ENCODE measurements at regions not wholly inside any gene's neighbourhood (a gene's known extent, or its start where the extent isn't known, plus 50 kb on each side); places are given as distances from the start of the nearest gene placed in this dataset.
"Not testable (repeated sequence)": the region's sequence is repeated elsewhere in the genome, so short reads cannot be mapped to it uniquely, and the experiment has no call there.

DNA sequence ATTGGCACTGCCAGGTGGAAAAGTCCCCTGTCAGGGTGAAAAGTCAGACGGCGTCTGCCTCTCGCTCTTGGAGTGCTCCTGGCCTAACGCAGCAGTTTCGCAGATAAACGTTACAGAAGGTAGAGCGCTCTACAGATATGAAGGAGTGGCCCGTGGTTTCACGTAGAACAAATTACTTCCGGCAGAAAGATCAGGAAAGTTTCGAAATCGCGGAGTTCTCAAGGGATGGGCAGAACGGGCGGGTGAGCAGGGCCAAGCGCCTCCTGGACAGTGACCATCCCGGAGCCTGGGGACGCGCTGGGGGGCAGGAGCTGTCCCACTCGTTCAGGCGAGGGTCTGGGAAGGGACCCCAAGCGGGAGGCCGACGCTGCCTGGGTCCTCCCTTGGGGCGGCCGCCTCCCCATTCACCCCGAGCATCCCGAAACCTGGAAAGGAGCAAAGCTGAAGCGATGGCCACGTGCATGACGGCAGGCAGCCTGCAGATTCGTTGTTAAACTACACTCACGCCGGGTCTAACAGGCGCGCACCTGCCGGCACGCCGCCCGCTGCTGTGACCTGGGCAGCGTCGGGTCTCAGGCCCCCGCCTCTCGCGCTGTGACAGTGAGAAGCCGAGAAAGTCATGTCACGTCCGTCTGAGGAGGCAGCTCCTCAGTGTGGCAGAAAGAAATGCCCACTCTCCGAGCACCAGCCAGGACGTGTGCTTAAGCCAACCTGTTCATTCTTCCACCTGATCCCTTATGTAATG lies 122.9 kb upstream of the SALL3 start:
- DNase-seq = no peak

- no peak for DNase-seq
Observed at GRCh38 chr18:78857314-78858150, 122.1 kb upstream of the SALL3 start.

GRCh38 chr18:78859686-78860085 lies 119.9 kb upstream of the SALL3 start:
- no peak for DNase-seq

GRCh38 chr18:78860117-78860516 lies 119.5 kb upstream of the SALL3 start:
- DNase-seq = no peak

- no peak for DNase-seq
Observed at GRCh38 chr18:78861116-78861515, 118.5 kb upstream of the SALL3 start.

GRCh38 chr18:78861706-78862105 lies 117.9 kb upstream of the SALL3 start:
- DNase-seq = no peak

DNA sequence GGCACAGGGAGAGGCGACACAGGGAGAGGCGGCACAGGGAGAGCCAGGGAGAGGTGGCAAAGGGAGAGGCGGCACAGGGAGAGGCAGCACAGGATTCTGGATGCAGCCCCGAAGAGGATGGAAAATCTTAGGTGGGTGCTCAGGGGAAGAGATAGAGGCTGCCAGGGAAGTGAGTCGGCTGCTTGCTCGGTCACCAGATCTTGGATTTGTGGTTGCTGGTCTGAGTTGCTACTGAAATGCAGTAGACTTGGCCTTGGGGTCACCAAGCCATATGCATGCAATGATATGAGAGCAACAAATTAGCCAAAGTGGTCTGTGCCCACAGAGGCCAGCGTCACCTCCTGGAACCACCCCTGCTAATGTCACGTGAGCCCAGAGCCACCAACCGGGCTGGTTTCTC lies 117.2 kb upstream of the SALL3 start:
- no peak for DNase-seq

DNA sequence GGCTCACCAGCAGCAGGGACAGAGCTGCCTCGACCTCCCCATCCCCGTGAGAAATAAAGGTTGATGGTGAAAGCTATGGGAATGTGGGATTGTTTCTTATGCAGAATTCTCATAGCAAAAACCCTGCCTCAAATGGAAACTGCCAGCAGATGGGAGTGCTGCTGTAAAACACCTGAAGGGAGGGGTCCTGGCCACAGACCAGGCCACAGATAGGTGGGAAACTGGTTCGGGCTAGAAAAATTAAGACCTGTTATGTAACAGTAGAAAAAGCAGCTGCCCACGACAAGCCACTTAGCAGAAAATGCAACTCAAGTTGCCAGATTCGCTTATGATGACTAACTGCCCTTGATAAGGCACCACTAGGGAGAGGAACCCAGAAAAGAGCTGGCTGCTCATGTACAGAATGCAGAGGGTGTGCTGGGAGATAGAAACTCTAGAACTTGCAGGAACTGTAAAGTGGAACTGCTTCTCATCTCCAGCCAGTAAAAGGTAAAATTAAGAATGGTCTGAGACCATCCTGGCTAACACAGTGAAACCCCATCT lies 114.5 kb upstream of the SALL3 start:
- DNase-seq = no peak

DNA sequence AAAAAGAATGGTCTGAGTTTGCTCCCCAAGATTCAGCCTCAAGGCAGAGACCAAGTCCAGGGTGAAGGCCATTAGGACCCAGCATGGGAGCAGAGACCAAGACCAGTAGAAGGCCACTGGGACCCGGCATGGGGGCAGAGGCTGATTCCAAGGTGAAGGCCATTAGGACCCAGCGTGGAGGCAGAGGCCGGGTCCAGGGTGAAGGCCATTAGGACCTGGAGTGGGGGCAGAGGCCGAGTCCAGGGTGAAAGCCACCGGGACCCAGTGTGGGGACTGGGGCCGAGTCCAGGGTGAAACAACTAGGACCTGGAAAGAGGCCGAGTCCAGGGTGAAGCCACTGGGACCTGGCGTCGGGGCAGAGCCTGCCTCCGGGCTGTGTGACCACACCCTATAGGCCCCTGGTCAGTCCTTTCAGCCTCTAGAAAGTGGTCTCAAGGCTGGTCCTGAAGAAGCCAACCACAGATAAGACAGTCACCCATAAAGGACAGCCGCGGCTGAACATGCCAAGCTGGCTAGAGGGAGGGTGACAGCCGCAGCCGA lies 113.8 kb upstream of the SALL3 start:
- DNase-seq = no peak

DNA sequence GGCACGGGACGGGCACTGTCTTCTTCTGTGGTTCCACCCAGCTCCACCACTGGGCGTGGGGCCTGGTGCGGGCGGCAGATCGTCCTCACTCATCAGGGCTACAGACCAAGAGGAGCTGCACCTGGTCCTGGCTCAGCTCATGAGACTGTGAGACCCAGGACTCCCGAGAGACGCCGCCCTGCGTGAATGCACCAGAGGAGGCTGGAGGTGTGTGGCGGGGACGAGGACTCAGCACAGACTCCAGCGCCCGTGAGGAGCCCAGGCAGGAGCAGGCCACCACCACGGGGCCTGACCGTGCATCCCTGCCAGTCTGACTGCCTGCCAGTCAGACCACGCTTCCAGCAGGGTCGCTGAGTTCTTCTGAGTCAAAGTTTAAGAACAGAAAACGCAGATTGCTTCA lies 112.5 kb upstream of the SALL3 start:
- no peak for DNase-seq

GRCh38 chr18:78868330-78869316 lies 111.0 kb upstream of the SALL3 start:
- DNase-seq = no peak

DNA sequence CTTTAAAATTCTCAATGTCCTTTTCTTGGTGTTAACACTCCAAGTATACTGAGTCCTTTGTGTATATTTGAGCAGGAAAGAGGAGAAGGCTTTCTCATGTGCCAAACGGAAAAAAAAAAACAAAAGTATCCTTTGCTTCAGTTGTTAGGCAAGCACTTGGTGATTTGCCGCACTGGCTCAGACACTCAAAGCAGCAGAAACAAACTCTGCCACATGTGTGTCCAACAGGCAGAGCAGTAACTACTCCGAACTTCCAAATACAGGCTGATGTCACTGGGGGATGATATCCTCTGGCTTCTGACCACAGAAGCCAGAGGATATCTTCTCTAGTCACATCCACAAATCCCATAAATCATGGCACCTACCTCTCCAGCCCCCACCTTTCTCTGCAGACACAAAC lies 108.0 kb upstream of the SALL3 start:
- DNase-seq = no peak

GRCh38 chr18:78873926-78874500 lies 105.6 kb upstream of the SALL3 start:
- DNase-seq = no peak

GRCh38 chr18:78875016-78875777 lies 104.4 kb upstream of the SALL3 start:
- DNase-seq = peak; percentile 5

DNA sequence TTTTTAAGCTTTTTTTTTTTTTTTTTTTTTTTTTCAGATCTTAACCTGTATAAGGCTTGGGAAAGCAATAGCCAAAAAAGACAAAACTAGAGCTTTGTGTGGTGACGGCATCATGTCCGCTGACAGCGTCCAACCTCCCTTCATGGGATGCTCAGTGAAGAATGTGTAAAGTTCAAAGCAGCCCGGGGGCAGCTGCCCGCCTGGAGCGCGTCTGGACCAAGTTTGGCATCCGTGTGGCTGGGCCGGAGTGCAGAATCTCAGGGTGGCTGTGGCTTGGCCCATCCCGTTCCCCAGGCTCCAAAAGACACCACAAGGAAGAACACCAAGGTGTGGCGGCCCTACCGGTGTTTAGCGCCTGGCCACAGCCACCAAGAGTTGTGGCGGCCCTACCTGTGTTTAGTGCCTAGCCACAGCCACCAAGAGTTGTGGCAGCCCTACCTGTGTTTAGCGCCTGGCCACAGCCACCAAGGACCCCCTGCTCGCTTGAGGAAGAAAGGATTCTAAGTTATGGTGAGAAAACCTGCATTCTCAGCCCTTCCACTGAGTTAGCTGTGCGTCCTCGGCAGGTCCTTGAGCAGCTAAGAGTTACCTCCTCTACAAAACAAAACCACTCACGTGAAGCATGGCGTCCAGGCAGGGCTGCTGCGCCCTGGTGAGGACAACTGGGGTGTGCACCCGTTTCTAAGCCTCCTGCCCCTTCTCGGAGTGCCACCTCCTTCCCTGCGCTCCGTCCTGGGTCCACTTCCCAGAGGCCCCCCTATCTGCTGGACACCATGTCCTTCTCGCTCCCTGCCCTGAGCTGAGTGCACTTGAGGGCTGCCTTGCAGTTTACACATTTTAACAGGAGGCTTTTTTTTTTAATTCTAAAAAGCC lies 103.6 kb upstream of the SALL3 start:
- no peak for DNase-seq

DNA sequence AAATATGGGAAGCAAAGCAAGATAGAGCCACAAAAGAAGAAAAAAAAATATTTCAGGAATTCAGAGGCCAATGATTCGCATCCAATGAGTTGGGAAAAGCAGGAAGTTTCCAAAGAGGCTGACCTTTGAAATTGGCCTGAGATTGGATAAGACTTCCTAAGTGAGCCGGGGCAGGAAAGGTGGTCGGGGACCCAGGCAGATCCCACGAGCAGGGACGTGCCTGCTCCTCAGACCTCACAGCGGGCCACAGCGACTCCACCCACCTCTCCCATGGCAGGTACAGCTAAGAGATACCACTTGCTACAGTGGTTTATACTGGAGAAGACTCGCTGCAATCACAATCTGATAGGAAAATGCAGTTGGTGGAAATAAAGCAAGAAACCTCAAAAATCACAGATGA lies 102.8 kb upstream of the SALL3 start:
- no peak for DNase-seq

GRCh38 chr18:78878335-78878734 lies 101.3 kb upstream of the SALL3 start:
- DNase-seq = no peak

DNA sequence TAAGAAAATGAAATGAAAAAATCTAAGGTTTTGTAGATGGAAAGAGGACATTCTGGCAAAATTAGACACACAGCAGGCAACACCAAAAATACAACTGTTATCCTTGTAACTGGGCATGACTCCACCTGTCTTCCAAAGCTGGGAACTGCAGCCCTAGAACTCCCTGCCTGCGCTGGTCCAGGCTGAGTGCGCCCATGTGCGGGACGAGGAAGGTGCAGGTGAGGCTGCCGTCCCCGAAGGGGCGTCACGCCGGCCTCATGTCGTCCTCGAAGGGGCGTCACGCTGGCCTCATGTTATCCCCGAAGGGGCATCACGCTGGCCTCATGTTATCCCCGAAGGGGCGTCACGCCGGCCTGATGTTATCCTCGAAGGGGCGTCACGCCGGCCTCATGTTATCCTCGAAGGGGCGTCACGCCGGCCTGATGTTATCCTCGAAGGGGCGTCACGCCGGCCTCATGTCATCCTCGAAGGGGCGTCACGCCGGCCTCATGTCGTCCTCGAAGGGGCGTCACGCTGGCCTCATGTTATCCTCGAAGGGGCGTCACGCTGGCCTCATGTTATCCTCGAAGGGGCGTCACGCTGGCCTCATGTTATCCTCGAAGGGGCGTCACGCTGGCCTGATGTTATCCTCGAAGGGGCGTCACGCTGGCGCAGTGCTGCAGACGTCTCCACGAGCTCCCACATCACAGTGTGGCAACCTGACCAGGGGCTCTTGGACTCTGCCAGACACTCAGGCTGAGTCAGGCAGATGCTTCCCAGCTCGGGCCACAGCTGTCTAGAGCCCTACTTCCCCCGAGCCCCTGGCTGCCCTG lies 100.3 kb upstream of the SALL3 start:
- not testable (repeated sequence) for DNase-seq

GRCh38 chr18:78882585-78882984 lies 97.0 kb upstream of the SALL3 start:
- DNase-seq = no peak
